ENCODE measurements at regions not wholly inside any gene's neighbourhood (a gene's known extent, or its start where the extent isn't known, plus 50 kb on each side); places are given as distances from the start of the nearest gene placed in this dataset.

- intact Hi-C loops (cut with DNase I), result no loop called here
- Histone ChIP-seq H3K36me3 (no peaks in the 10 kb centered on the region), H3K4me3 (no peak overlapping the region), H3K27ac (no peak overlapping the region), H3K9me3 (no peaks in the 10 kb centered on the region), H3K4me1 (peaks cover 0 to 41% (median 21%) of the 10 kb centered on the region in 3 donors), H3K27me3 (peaks cover 0 to 8% (median 0%) of the 10 kb centered on the region in 4 donors)
- TF ChIP-seq, protein P1, sequence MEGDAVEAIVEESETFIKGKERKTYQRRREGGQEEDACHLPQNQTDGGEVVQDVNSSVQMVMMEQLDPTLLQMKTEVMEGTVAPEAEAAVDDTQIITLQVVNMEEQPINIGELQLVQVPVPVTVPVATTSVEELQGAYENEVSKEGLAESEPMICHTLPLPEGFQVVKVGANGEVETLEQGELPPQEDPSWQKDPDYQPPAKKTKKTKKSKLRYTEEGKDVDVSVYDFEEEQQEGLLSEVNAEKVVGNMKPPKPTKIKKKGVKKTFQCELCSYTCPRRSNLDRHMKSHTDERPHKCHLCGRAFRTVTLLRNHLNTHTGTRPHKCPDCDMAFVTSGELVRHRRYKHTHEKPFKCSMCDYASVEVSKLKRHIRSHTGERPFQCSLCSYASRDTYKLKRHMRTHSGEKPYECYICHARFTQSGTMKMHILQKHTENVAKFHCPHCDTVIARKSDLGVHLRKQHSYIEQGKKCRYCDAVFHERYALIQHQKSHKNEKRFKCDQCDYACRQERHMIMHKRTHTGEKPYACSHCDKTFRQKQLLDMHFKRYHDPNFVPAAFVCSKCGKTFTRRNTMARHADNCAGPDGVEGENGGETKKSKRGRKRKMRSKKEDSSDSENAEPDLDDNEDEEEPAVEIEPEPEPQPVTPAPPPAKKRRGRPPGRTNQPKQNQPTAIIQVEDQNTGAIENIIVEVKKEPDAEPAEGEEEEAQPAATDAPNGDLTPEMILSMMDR (IDR thresholded peaks at IDR 0.05), result no peak
- no peak for TF ChIP-seq POLR2A (IDR thresholded peaks at IDR 0.05)
- no peak for DNase-seq
- WGBS, 2 donors, result 45 to 47% methylated on average over 4 of the region's 4 CpGs
Observed at GRCh38 chr20:58600756-58601155, 50.3 kb upstream of the STX16 start.

GRCh38 chr20:58599966-58600365 is 51.1 kb upstream of the STX16 start:
- WGBS, 2 donors, result 90 to 91% methylated on average over 8 to 10 of the region's 10 CpGs
- no peak for TF ChIP-seq POLR2A (IDR thresholded peaks at IDR 0.05)
- TF ChIP-seq, protein P1 (IDR thresholded peaks at IDR 0.05), result no peak
- intact Hi-C loops (cut with DNase I), result no loop called here
- H3K9me3 ChIP-seq, result no peaks in the 10 kb centered on the region
- H3K4me1 ChIP-seq, result peaks cover 0 to 45% (median 21%) of the 10 kb centered on the region in 3 donors
- no peak for DNase-seq
- H3K36me3 ChIP-seq, result no peaks in the 10 kb centered on the region
- H3K27ac ChIP-seq, result no peak overlapping the region
- H3K27me3 ChIP-seq, result peaks cover 0 to 7% (median 0%) of the 10 kb centered on the region in 4 donors
- H3K4me3 ChIP-seq, result no peak overlapping the region

DNA sequence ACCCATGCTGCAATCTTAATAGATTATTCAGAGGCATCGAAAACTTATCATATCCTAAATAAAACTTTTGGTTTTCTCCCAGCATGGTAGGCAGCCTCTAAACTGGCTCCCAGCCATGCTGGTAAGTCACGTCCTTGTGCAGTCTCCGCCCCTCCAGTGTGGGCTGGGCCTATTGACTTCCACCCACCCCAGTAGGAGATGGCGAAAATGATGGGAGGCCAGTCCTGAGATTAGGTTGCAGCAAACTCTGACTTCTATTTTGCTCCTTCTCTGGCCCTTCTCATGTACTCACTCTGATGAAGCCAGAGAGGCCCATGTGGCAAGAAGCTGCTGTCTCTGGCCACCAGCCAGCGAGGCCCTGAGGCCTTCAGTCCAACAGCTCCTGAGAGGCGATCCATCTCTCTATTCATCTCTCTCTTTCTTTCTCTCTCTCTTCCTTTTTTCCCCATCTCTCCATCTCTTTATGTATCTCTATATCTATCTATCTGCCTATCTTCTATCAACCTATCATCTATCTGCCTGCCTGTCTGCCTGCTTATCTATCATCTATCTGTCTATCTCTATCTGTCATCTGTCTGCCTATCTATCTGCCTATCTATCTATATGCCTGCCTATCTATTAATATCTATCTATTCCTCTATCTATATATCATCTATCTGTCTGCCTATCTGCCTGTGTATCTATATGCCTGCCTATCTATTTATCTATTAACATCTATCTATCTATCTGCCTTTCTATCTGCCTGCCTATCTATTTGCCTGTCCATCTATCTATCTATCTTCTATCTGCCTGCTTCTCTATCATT is 52.7 kb upstream of the STX16 start:
- Histone ChIP-seq H3K9me3 (no peaks in the 10 kb centered on the region), H3K4me3 (no peak overlapping the region), H3K27me3 (peaks cover 0 to 12% (median 0%) of the 10 kb centered on the region in 4 donors), H3K36me3 (no peaks in the 10 kb centered on the region), H3K27ac (peak overlapping the region; percentile 10 to 88 (median 68)), H3K4me1 (peaks cover 0 to 45% (median 16%) of the 10 kb centered on the region in 3 donors)
- DNase-seq, result no peak
- intact Hi-C loops (cut with DNase I), result no loop called here
- TF ChIP-seq, protein P1 (IDR thresholded peaks at IDR 0.05), result no peak
- no peak for TF ChIP-seq POLR2A (IDR thresholded peaks at IDR 0.05)
- WGBS, 2 donors, result 47 to 54% methylated on average over 5 to 6 of the region's 6 CpGs

DNA sequence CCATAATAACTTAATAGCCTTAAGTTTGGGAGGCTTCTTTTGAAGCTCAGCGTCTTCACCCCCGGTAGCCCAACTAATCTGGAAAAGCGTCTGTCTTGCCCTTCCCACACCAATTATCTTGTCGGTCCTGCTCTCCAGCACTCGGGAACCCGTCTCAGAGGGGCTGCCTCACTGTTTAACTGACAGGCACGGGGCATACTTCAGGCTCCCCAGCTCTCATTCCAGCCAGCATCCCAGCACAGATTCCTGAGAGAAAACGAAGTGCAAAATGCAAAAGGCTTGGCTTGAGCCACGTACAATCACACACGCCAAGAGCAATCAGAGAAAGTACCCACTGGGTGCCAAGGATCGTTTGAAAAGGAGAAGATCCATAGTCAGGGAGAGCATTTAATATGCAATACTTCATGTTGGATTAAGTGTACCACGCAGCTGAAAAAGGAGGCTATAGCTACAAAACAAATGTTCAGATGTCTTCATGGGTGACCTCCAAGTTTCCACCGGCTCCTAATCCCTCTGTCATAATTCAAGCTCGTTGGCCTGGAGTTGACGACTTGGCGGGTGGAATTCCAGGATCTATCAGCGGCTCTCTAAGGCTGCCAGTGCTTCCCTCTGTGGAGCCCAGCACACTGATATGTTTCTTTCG is 53.7 kb upstream of the STX16 start:
- no peak for TF ChIP-seq POLR2A (IDR thresholded peaks at IDR 0.05)
- TF ChIP-seq, protein P1 (IDR thresholded peaks at IDR 0.05), result no peak
- Histone ChIP-seq H3K4me1 (peaks cover 0 to 45% (median 16%) of the 10 kb centered on the region in 3 donors), H3K4me3 (no peak overlapping the region), H3K36me3 (no peaks in the 10 kb centered on the region), H3K9me3 (no peaks in the 10 kb centered on the region), H3K27me3 (peaks cover 0 to 19% (median 0%) of the 10 kb centered on the region in 4 donors), H3K27ac (peak overlapping the region; percentile 53 to 88 (median 76))
- WGBS, 2 donors, result 21 to 23% methylated on average over 13 to 14 of the region's 18 CpGs
- DNase-seq, result no peak
- intact Hi-C loops (cut with DNase I), result no loop called here

DNA sequence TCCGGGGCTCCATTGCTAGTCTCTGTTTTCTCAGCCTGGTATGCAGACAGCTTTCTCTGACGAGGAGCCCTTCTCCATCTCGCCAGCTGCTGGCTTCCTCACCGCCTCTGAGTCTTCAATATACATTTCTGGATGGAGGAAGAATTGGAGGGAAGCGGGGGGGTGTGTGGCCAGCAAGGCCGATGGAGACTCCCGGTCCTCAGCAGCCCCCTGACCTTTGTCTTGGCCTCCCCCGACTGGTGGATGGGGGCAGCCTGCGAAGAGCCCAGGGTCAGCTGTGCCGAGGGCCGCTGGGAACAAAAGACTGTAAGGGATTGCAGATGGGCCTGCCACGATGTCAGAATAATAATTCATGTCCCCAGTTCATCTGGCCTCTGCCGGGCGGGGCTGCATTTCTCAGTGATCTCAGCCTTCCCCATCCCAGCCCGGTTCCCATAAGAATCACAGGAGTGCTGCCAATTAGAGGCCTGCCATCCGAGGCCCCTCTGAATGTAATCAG is 54.3 kb upstream of the STX16 start:
- 34 to 55% methylated on average over 3 to 11 of the region's 16 CpGs for WGBS, 2 donors
- peak overlapping the region; percentile 53 to 88 (median 76) for H3K27ac ChIP-seq
- peaks cover 0 to 22% (median 0%) of the 10 kb centered on the region in 4 donors for H3K27me3 ChIP-seq
- peaks cover 0 to 45% (median 16%) of the 10 kb centered on the region in 3 donors for H3K4me1 ChIP-seq
- no peak overlapping the region for H3K4me3 ChIP-seq
- intact Hi-C loops (cut with DNase I), result no loop called here
- TF ChIP-seq, protein P1 (IDR thresholded peaks at IDR 0.05), result no peak
- no peak for TF ChIP-seq POLR2A (IDR thresholded peaks at IDR 0.05)
- no peak for DNase-seq
- H3K36me3 ChIP-seq, result no peaks in the 10 kb centered on the region
- H3K9me3 ChIP-seq, result no peaks in the 10 kb centered on the region

Data from esophagus squamous epithelium (tissue), 5 donors.